HG02610 (cell line): ENCODE measurements at regions not wholly inside any gene's neighbourhood (a gene's known extent, or its start where the extent isn't known, plus 50 kb on each side); places are given as distances from the start of the nearest gene placed in this dataset.
"Not testable (repeated sequence)": the region's sequence is repeated elsewhere in the genome, so short reads cannot be mapped to it uniquely, and the experiment has no call there.

Source experiments
- ATAC-seq: cut with Tn5 transposase; IDR thresholded peaks from one replicate; pipeline ENCODE4 v1.9.1; 2021; ENCODE audit warnings: mild to moderate bottlenecking, moderate library complexity; ENCODE audit not compliant: unreplicated experiment

DNA sequence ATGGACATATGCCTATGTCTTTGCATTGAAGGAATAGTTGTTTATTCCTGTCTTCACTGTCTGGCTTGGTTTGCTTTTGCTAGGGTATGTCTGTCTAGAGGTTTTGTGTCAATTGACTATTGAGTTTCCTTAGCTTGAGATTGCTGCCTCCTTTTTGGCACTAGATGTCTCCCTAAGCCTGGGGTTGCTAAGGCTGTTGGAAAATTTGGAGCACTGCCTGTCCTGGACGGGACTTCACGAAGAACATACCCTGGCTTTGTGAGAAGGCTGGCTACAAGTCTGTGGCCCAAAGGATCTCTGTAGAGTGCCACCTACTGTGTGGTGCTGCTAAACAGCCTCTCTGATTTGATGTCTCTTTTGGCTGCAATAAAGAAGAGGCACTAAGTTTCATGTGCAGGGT lies 183.8 kb upstream of the NUDT10 start:
- no peak for ATAC-seq

DNA sequence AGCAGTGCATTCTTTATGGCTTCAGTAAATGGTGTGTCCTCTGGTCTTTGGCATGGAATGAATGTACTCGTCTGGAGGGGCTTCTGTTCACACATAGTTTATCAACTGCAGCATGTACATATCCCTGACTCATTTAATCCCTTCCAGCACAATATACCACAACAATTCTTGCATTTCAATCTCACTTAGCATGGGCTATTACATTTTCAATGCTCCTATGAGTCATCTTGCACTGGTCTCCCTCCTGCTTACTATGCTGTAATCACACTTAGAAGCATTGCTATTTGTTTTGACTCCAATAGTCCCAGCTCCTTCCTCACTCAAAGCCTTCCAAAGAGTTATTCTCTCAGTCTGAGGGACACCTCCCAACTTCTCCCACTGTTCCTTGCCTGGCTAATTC lies 180.9 kb upstream of the NUDT10 start:
- no peak for ATAC-seq

DNA sequence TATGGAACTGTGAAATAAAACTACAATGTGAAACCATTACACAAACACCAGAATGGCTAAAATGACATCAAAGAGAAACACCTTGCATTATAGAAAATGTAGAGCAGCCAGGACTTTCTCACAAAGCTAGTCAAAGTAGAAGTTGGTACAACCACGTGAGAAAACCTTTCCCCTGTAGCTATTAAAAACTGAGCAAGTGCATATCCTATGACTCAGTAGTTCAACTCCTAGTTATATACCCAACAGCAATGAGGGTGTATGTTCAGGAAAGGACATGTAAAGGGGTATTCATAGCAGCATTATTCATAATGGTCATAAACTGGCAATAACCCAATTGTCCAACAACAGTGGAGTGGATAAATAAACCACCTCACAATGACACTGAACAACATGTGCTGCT lies 177.5 kb upstream of the NUDT10 start:
- no peak for ATAC-seq

DNA sequence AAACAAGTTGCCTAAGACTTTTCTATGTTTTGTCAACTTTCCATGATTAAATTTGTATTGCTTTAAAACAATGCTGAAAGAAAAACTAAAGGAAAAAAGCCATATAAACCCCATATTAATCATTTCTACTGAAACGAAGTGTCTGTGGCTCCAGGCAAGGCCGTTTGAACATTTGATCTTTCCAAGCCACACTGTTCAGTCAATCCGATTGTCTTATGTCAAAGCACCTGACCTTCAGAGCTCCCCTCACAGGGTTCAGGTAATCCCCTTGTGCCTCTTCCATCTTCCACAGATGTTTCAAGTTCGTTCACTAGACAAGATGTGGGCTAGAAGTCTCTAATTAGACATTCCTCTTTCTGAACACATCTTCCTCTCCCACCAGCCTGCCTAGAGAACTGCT lies 177.1 kb upstream of the NUDT10 start:
- ATAC-seq = no peak

DNA sequence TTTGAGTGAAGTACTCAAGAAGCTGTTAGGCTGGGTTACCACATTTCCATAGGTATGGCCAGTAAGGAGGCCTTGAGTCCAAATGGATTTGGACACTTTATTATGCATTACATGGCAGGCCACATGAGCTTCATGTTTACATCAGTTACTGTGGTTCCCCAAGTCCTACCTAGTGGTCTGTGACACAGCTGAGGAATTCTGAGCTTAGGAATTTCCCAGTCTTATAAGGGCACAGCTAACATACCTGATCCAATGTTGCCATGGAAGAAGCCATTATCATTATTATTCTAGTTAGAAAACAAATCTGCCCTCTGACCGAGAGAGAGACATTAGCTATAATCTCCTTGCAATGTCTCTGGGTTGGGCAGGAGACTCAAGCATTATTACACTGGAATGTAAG lies 174.4 kb upstream of the NUDT10 start:
- ATAC-seq = no peak

DNA sequence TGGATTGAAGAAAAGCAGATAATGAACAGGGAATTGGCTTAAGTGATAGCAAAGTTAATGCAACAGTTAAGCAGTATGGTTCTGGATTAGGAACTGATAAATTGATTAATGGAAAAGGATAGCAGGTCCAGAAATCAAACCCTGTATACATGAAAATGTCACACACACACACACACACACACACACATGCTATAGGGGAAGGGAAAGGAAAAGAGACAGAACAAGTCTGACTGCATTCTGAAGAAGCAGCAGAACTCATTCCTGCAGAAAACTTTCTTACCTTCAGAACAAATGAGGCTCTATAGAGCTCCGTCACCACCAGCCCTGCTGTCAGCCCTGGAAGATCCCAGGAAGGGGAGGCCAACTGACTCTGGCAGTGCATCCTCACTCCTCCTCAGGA lies 173.2 kb upstream of the NUDT10 start:
- ATAC-seq = not testable (repeated sequence)

DNA sequence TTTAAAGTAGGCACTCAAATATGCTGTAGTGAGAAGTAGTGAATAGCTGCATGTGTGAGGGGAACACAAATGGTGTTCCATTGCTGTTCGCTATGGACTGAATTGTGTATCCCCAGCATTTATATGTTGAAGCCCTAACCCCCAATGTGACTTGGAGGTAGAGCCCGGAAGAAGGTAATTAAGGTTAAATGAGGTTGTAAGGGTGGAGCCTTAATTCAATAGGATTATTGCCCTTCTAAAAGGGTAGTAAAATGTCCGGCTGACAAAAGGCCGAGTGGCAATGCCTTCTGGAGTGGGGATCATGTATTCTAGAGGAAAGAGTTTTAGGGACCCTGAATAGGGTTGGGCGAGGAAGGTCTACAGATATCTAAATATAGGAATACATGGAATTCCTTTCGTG lies 168.9 kb upstream of the NUDT10 start:
- ATAC-seq = no peak

DNA sequence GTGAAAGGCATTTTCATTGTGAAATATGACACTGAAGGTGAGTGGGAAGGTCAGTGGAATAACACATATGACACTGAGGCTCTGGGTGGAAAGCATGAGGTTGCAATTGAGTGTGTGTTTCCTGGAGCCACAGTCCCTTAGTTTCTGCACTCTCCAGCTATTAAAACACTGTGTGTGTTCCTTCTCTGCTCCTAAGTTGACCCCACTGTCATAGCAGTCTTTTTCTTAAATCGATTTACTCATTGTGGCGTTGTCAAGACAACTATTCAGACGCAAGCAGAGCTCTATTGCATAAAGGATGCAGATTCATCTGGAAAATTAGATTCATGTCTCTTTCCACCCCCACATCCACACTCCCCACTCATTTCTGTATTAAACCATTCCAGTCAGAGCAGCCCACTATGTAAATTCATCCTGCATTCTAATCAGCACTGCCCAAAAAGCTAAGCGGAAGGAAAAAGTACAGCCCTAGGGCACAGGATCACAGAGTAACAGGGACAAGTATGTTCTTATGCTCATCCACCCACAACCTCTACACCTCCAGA lies 154.2 kb upstream of the NUDT10 start:
- not testable (repeated sequence) for ATAC-seq

DNA sequence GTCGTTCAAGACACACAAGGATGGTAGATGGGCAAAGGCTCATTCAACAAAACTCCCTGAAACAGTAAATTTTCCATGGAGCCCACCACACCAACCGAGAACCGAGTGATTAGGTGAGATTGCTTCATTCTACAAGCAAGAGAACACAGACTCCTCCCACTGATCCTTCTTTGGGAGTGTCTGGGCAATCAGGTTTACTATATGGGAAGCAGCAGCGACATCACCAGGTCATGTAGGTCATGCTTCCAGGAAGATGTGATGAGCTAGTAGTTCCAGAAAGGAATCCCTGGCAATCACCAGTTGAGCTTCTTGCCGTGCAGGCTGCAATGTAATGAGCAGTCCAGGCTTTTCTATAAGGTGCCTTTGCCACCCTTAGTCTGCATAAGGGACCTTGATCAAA lies 152.8 kb upstream of the NUDT10 start:
- not testable (repeated sequence) for ATAC-seq

DNA sequence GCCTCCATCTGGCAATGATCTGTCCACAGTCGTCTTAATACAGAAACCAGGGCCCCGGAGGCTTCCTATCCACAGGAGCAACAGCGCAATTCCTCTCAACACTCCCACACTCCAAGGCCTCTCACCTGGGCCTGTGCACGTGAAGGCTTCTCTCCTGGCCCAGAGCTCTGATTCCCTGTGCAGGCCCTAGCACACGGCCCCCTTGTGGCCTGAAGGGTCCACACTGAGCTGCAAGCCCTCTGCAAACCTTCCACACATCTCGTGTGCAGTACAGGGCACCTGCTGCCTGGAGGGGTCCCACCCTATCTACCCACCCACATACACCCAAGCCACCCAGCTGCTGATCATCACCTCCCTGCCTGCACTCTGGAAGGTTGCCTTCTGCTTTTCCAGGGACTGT lies 150.1 kb upstream of the NUDT10 start:
- ATAC-seq = no peak

DNA sequence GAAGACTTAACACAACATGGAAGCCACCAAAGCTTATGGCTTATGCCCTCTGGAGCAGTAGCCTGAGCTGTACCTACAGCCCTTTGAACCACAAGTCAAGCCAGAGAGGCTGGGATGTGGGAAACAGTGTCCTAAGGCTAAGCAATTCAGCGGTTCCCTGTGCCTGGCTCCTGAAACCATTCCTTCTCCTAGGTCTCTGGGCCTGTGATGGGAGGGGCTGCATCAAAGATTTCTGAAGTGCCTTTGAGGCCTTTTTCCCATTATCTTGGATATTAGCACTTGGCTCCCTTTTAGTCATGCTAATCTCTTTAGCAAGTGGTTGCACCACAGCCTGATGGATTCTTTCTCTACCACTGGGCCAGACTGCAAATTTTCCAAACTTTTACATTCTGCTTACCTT lies 140.5 kb upstream of the NUDT10 start:
- no peak for ATAC-seq

DNA sequence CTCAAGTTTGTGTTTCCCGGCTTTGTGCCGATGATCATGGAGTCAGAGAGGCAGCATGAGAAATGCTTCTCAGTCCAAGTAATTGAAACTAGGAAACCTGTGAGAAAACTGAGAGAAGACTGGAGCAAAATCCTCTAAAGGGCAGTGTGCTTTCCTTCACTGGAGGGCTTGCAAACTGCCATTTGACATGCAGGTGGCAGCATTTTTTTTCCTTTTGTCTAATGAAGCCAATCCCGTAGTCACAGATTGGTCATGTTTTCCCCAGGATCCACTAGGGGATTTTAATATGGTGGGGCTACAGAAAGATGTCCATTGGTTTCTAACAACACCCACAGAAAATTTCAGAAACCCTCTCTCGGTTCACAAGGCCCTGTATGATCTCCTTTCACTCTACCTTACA lies 117.4 kb upstream of the NUDT10 start:
- no peak for ATAC-seq

DNA sequence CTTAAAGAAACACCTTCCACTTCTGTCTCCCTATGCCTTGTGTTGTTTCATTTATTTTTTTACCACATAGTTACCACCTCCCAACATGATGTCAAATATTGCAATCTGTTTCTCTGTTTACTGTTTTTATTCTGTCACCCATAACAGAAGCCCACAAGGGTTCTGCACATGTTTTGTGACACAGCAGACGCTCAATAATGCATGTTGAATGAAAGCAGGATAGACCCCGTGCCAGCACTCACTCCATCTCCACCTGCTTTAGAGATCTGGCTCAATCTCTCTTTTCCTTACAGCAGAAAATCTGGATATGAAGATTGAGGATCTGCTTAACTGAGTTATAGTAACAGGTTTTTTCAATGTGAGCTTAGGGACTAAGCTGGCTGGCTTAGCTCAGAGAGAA lies 116.8 kb upstream of the NUDT10 start:
- ATAC-seq = no peak

DNA sequence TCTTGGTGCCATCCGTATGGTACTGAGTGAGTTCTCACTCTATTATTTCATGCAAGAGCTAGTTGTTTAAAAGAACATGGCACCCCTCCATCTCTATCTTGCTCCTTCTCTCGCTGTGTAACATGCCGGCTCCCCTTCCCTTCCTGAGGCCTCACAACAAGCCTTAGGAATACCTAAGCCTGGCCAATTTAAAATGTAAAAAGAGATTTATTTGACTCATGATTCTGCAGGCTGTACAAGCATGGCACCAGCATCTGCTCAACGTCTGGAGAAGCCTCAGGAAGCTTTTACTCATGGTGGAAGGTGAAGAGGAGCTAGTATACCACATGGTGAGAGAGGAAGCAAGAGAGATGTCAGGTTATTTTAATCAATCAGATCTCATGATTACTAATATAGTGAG lies 90.4 kb upstream of the NUDT10 start:
- ATAC-seq = no peak

DNA sequence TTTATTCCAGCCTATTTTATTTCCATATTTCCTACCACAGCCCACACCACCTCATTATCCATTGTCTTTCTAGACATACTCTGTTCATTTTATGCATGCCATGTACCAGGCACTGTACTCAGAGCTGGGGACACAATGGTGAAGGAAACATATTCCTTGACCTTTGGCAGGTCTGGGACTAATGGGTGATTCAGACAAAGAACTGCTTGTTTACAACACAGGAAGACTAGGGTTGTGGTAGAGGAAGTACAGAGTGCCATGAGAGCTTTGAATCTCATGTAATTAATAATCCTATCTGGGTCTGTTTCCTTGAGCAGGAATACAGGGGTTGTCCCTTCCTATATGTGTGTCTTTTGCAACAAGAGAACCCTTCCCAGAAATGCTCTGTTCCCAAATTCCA lies 75.1 kb upstream of the NUDT10 start:
- no peak for ATAC-seq

DNA sequence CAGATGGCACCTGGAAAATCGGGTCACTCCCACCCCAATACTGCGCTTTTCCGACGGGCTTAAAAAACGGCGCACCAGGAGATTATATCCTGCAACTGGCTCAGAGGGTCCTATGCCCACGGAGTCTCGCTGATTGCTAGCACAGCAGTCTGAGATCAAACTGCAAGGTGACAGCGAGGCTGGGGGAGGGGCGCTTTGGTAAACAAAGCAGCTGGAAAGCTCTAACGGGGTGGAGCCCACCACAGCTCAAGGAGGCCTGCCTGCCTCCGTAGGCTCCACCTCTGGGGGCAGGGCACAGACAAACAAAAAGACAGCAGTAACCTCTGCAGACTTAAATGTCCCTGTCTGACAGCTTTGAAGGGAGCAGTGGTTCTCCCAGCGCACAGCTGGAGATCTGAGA lies 70.4 kb upstream of the NUDT10 start:
- ATAC-seq = not testable (repeated sequence)

DNA sequence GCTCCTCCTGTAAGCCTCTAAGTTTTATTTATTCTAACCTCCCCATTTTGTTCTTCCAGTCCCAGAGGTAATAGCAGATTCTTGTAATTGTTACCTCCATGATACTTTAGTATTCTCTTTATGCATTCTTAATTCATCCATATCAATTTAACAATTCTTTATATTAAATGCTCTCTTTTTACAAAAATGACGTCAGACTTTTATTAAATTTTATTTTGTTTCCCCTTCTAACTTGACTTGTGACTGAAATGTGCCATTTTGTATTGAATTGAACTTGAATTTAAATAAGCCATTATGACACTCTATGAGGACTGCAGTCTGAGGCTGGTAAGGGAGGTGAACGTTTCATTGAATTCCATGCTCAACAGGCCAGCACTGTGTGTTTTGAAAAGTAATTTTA lies 60.0 kb upstream of the NUDT10 start:
- ATAC-seq = no peak

DNA sequence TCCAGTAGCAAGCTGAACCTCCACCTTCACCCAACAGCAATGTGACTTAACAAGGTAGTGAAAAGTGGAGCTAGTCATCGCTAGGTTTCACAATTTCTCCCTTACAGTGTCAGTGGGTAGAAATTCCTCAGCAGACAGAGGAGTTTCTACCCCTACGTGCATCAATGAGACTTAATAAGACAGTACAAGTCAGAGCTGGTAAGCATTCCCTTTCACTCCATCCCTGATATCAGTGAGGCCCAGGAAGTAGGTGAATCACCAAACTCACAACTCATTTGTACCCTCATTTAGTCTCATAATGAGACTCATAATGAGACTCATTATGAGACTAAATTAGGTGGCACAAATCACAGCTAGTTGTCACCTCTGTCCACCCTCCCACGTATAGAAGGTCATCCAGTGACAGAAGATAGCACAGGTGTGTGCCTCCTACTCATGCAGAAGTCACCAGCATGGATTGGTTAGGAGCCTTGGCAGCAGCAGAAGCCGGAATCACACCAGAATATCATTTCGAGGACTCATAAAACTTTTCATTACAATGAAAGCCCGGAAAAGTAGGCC lies 50.8 kb upstream of the NUDT10 start:
- no peak for ATAC-seq
